HepG2 (cell line): ENCODE measurements at regions not wholly inside any gene's neighbourhood (a gene's known extent, or its start where the extent isn't known, plus 50 kb on each side); places are given as distances from the start of the nearest gene placed in this dataset.

Experiments used
- ATF3 ChIP-seq: sonication (generic); formaldehyde crosslinking; IDR thresholded peaks from 2 replicates; pipeline ENCODE4 v1.4.0; 2020; ENCODE audit warnings: missing genetic modification reagents
- CREB1 ChIP-seq, 2 experiments: fragments of 450-650 bp in 1 of 2; IDR thresholded peaks; 2 replicates each; pipeline ENCODE4 v1.6.1; 2016 to 2017; ENCODE audit warnings: control low read depth in 1 of 2, mild to moderate bottlenecking in 1 of 2, missing compliant biosample characterization in 1 of 2, missing genetic modification characterization in 1 of 2
- CTCF ChIP-seq: sonication (generic); formaldehyde crosslinking; IDR thresholded peaks from 2 replicates; pipeline ENCODE4 v1.5.0; 2020; ENCODE audit warnings: mild to moderate bottlenecking, missing genetic modification reagents, moderate library complexity
- HMG20A ChIP-seq: IDR thresholded peaks from 2 replicates; pipeline ENCODE4 v1.6.1; 2016; ENCODE audit warnings: borderline replicate concordance
- MYC ChIP-seq: sonication (generic); formaldehyde crosslinking; IDR thresholded peaks from 2 replicates; pipeline ENCODE4 v1.9.0; 2021; ENCODE audit warnings: missing genetic modification reagents, borderline replicate concordance
- NPAS2 ChIP-seq: sonication (generic); formaldehyde crosslinking; IDR thresholded peaks from 2 replicates; pipeline ENCODE4 v1.8.0; 2022; ENCODE audit warnings: mild to moderate bottlenecking, missing genetic modification reagents, borderline replicate concordance
- RAD21 ChIP-seq: fragments of 450-650 bp; formaldehyde crosslinking; IDR thresholded peaks from 2 replicates; pipeline ENCODE4 v1.5.0; 2020; ENCODE audit warnings: mild to moderate bottlenecking
- TEAD3 ChIP-seq: optimal IDR thresholded peaks from 2 replicates; pipeline ENCODE3; 2016; ENCODE audit warnings: borderline replicate concordance

GRCh38 chr12:48285751-48286650 is 64.7 kb downstream of the ZNF641 start:
- no peak for TF ChIP-seq CTCF (CRISPR knock-in tag)
- TF ChIP-seq ATF3: no peak
- TF ChIP-seq RAD21 (CRISPR knock-in tag): no peak
- TF ChIP-seq HMG20A (CRISPR knock-in tag): no peak
- no peak for TF ChIP-seq MYC
- no peak for TF ChIP-seq NPAS2
- no peak for TF ChIP-seq CREB1 (IDR thresholded peaks at IDR 0.05)
- TF ChIP-seq CREB1 (CRISPR knock-in tag; IDR thresholded peaks at IDR 0.05): no peak
- no peak for TF ChIP-seq TEAD3 (CRISPR knock-in tag)
